IMR-90 (cell line): ENCODE measurements at regions not wholly inside any gene's neighbourhood (a gene's known extent, or its start where the extent isn't known, plus 50 kb on each side); places are given as distances from the start of the nearest gene placed in this dataset.

Source experiments
- ATAC-seq: fragments of 200-7000 bp; cut with Tn5 transposase; 2 replicates; pipeline ENCODE4 v1.9.1; 2020; ENCODE audit warnings: low read depth, mild to moderate bottlenecking, moderate library complexity
- BruUV-seq: library from RNA; stranded (reverse); fragments of 400-500 nt; replicated peaks from 2 replicates; lab custom pipeline; 2021; lab: Mats Ljungman, UMichigan
- CTCF ChIA-PET: fragments of 300-600 bp; formaldehyde crosslinking; extraction: SDS; loops from one replicate; lab custom pipeline; 2021; ENCODE audit warnings: antibody characterized with exemption; lab: Yijun Ruan, JAX
- POLR2A ChIA-PET: fragments of 300-600 bp; sonication (Branson Sonifier 250); formaldehyde crosslinking; loops from one replicate; lab custom pipeline; 2022; ENCODE audit warnings: antibody characterized with exemption; ENCODE audit not compliant: unreplicated experiment; lab: Charles Lee
- DNase-seq: peaks from one replicate; pipeline ENCODE4 v3.0.0; 2013
- H2AFZ ChIP-seq: replicated peaks from 2 replicates; pipeline ENCODE3; 2013; ENCODE audit warnings: low read length, mild to moderate bottlenecking; ENCODE audit not compliant: poor library complexity
- H2AK5ac ChIP-seq: 2 replicates; pipeline ENCODE4 v1.6.1; 2013; ENCODE audit warnings: low read depth, low read length, inconsistent platforms
- H2AK9ac ChIP-seq: replicated peaks from 2 replicates; pipeline ENCODE3; 2013; ENCODE audit warnings: mild to moderate bottlenecking, low read depth, low read length, moderate library complexity; ENCODE audit not compliant: poor library complexity
- H2BK120ac ChIP-seq: 2 replicates; pipeline ENCODE4 v1.6.1; 2013; ENCODE audit warnings: low read depth, low read length, inconsistent platforms
- H2BK15ac ChIP-seq: 3 replicates; pipeline ENCODE4 v1.6.1; 2013; ENCODE audit warnings: low read depth, low read length, inconsistent platforms
- H2BK20ac ChIP-seq: 2 replicates; pipeline ENCODE4 v1.6.1; 2013; ENCODE audit warnings: low read depth, mild to moderate bottlenecking, inconsistent platforms, low read length, moderate library complexity
- H2BK5ac ChIP-seq: 2 replicates; pipeline ENCODE4 v1.6.1; 2013; ENCODE audit warnings: mild to moderate bottlenecking, low read depth, low read length, inconsistent platforms; ENCODE audit not compliant: poor library complexity, severe bottlenecking
- H3K14ac ChIP-seq: replicated peaks from 2 replicates; pipeline ENCODE4 v1.6.1; 2013; ENCODE audit warnings: low read depth, low read length, inconsistent platforms
- H3K18ac ChIP-seq: 2 replicates; pipeline ENCODE4 v1.6.1; 2013; ENCODE audit warnings: low read depth, low read length, control low read depth
- H3K23ac ChIP-seq: 2 replicates; pipeline ENCODE4 v1.6.1; 2013; ENCODE audit warnings: low read depth, low read length, inconsistent platforms
- H3K27ac ChIP-seq: 2 replicates; pipeline ENCODE4 v1.5.1; 2013; ENCODE audit warnings: mild to moderate bottlenecking, control low read depth, low read length; ENCODE audit not compliant: insufficient read depth
- H3K27me3 ChIP-seq: 2 replicates; pipeline ENCODE4 v1.6.1; 2013; ENCODE audit warnings: low read length; ENCODE audit not compliant: control insufficient read depth, insufficient read depth
- H3K36me3 ChIP-seq: 2 replicates; pipeline ENCODE4 v1.6.1; 2013; ENCODE audit warnings: low read length, mixed read lengths; ENCODE audit not compliant: control insufficient read depth, insufficient read depth
- H3K4ac ChIP-seq: 2 replicates; pipeline ENCODE4 v1.6.1; 2013; ENCODE audit warnings: low read depth, low read length, inconsistent platforms
- H3K4me1 ChIP-seq: 2 replicates; pipeline ENCODE4 v1.6.1; 2013; ENCODE audit warnings: low read length, mixed read lengths; ENCODE audit not compliant: control insufficient read depth, insufficient read depth
- H3K4me2 ChIP-seq: 2 replicates; pipeline ENCODE4 v1.6.1; 2013; ENCODE audit warnings: low read depth, mild to moderate bottlenecking, control low read depth, low read length, moderate library complexity
- H3K4me3 ChIP-seq: 2 replicates; pipeline ENCODE4 v1.5.1; 2013; ENCODE audit warnings: low read depth, mild to moderate bottlenecking, control low read depth, low read length, moderate library complexity; ENCODE audit not compliant: insufficient read depth
- H3K56ac ChIP-seq: 2 replicates; pipeline ENCODE4 v1.6.1; 2013; ENCODE audit warnings: low read length, inconsistent platforms; ENCODE audit not compliant: insufficient read depth; ENCODE audit errors: extremely low read depth
- H3K79me1 ChIP-seq, 2 experiments: 2 replicates each; pipeline ENCODE4 v1.6.1; 2013; ENCODE audit warnings: low read length in 2 of 2, inconsistent platforms in 1 of 2, low read depth in 1 of 2
- H3K9ac ChIP-seq: 2 replicates; pipeline ENCODE4 v1.6.1; 2013; ENCODE audit warnings: low read depth, low read length, control low read depth
- H3K9me1 ChIP-seq: 2 replicates; pipeline ENCODE4 v1.6.1; 2013; ENCODE audit warnings: low read length, inconsistent platforms; ENCODE audit not compliant: insufficient read depth
- H3K9me3 ChIP-seq: 2 replicates; pipeline ENCODE4 v1.6.1; 2013; ENCODE audit warnings: low read length; ENCODE audit not compliant: control insufficient read depth, insufficient read depth
- H4K20me1 ChIP-seq: 2 replicates; pipeline ENCODE4 v1.6.1; 2013; ENCODE audit warnings: low read length, inconsistent platforms; ENCODE audit not compliant: insufficient read depth
- H4K5ac ChIP-seq: 2 replicates; pipeline ENCODE4 v1.6.1; 2013; ENCODE audit warnings: mild to moderate bottlenecking, low read depth, low read length, control low read depth
- H4K8ac ChIP-seq, 2 experiments: 2 replicates each; pipeline ENCODE4 v1.6.1; 2013; ENCODE audit warnings: low read depth in 2 of 2, low read length in 2 of 2, control low read depth in 1 of 2, inconsistent platforms in 1 of 2
- H4K91ac ChIP-seq: 2 replicates; pipeline ENCODE4 v1.6.1; 2013; ENCODE audit warnings: low read depth, low read length, inconsistent platforms; ENCODE audit not compliant: insufficient read depth
- BHLHE40 ChIP-seq: fragments of 150-350 bp; IDR thresholded peaks from 2 replicates; pipeline ENCODE4 v1.6.1; 2016; ENCODE audit warnings: mild to moderate bottlenecking, low read depth, low read length
- MAZ ChIP-seq: IDR thresholded peaks from 2 replicates; pipeline ENCODE4 v1.6.1; 2012; ENCODE audit warnings: low read depth, mild to moderate bottlenecking, low read length, improper control_type of control experiment, moderate library complexity, borderline replicate concordance
- NFE2L2 ChIP-seq: fragments of 150-350 bp; IDR thresholded peaks from 2 replicates; pipeline ENCODE4 v1.6.1; 2016; ENCODE audit warnings: low read depth, mild to moderate bottlenecking, low read length
- RAD21 ChIP-seq: IDR thresholded peaks from 2 replicates; pipeline ENCODE4 v1.6.1; 2012; ENCODE audit warnings: low read length, improper control_type of control experiment
- RCOR1 ChIP-seq: IDR thresholded peaks from 2 replicates; pipeline ENCODE4 v1.6.1; 2012; ENCODE audit warnings: mild to moderate bottlenecking, low read length, improper control_type of control experiment; ENCODE audit not compliant: insufficient replicate concordance
- RFX5 ChIP-seq: IDR thresholded peaks from 2 replicates; pipeline ENCODE4 v1.8.0; 2012; ENCODE audit warnings: low read depth, mild to moderate bottlenecking, low read length, moderate library complexity
- SMC3 ChIP-seq: fragments of 150-350 bp; IDR thresholded peaks from 2 replicates; pipeline ENCODE4 v1.6.1; 2016; ENCODE audit warnings: low read depth, mild to moderate bottlenecking, antibody characterized with exemption, low read length, moderate library complexity
- WGBS, 2 experiments: methylation state at CpG; one replicate each; pipeline versions ENCODE4 v1.1.5 to v1.1.7; 2013; ENCODE audit warnings: missing lambda C conversion rate in 2 of 2; ENCODE audit not compliant: insufficient read length in 1 of 2; ENCODE audit errors: extremely low coverage in 2 of 2; 5-methylcytosine and 5-hydroxymethylcytosine counted together
- dilution Hi-C: fragments of 300-500 bp; cut with HindIII; formaldehyde crosslinking; loops from one replicate; pipeline ENCODE4 v1.14.3; 2018; ENCODE audit warnings: low sequenced_read_pairs; ENCODE audit not compliant: unreplicated experiment
- in situ Hi-C: fragments of 300-500 bp; cut with MboI; formaldehyde crosslinking; loops from 3 replicates; pipeline ENCODE4 v1.14.3; 2019; ENCODE audit warnings: low sequenced_read_pairs, inconsistent platforms, mixed read lengths
- intact Hi-C: fragments of 100-400 bp; cut with micrococcal nuclease; formaldehyde crosslinking; loops from 2 replicates; pipeline ENCODE4 v1.10.0; 2022
- TF ChIP-seq, protein P1 (sequence below): conservative IDR thresholded peaks from 2 replicates; pipeline ENCODE4 v1.5.1; 2012; ENCODE audit warnings: mild to moderate bottlenecking, low read depth, low read length, improper control_type of control experiment

DNA sequence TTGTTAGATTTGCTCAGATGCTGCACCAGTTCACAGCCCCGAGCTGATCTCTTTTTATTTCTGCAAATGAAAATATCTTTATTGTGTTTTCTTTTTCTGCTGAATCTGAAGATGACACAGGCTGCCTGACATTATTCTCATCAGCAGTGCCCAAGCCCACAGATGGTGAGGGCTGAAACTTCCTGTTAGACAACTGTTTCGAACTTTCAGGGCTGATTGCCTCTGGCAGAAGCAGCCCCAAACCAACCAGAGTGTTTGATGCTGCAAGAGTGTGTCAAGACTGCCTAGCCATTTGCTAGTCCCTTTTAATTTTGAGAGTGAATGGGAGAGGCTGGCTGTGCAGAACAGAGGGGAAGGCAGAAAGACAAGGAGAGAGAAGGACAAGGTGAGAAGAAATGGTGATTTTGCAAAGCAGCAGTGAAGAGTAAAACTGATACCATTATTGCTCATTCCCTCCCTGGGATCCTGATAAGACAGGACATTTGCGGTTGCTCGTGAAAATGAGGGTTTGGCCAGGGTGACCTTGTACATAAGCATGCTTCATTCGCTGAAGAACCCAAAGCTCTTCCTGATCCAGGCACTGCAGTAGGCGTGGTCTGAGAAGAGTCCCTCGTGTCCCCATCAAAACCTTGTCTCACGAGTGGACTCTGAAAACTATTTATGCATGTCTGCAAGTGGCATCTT, 77.2 kb downstream of the TMEM114 start:
- H3K56ac ChIP-seq, result no peak overlapping the region
- H3K9me1 ChIP-seq, result no peaks in the 10 kb centered on the region
- no peak overlapping the region for H2AK9ac ChIP-seq
- no peak overlapping the region for H4K5ac ChIP-seq
- no peak overlapping the region for H3K9ac ChIP-seq
- H3K36me3 ChIP-seq, result no peaks in the 10 kb centered on the region
- H3K4me3 ChIP-seq, result no peak overlapping the region
- H2BK15ac ChIP-seq, result no peak overlapping the region
- no peak for TF ChIP-seq RFX5
- TF ChIP-seq, protein P1, sequence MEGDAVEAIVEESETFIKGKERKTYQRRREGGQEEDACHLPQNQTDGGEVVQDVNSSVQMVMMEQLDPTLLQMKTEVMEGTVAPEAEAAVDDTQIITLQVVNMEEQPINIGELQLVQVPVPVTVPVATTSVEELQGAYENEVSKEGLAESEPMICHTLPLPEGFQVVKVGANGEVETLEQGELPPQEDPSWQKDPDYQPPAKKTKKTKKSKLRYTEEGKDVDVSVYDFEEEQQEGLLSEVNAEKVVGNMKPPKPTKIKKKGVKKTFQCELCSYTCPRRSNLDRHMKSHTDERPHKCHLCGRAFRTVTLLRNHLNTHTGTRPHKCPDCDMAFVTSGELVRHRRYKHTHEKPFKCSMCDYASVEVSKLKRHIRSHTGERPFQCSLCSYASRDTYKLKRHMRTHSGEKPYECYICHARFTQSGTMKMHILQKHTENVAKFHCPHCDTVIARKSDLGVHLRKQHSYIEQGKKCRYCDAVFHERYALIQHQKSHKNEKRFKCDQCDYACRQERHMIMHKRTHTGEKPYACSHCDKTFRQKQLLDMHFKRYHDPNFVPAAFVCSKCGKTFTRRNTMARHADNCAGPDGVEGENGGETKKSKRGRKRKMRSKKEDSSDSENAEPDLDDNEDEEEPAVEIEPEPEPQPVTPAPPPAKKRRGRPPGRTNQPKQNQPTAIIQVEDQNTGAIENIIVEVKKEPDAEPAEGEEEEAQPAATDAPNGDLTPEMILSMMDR, result no peak
- TF ChIP-seq SMC3, result no peak
- no peak for TF ChIP-seq RAD21
- TF ChIP-seq BHLHE40, result no peak
- TF ChIP-seq RCOR1, result no peak
- no peak for TF ChIP-seq NFE2L2
- no peak for TF ChIP-seq MAZ
- no peak overlapping the region for H4K8ac ChIP-seq
- intact Hi-C loops, result no loop called here
- H4K20me1 ChIP-seq, result no peaks in the 10 kb centered on the region
- H3K9me3 ChIP-seq, result peaks cover 2% of the 10 kb centered on the region; the same call in 1 of the 2 replicates
- H2AK5ac ChIP-seq, result no peak overlapping the region
- H2BK120ac ChIP-seq, result no peak overlapping the region
- dilution Hi-C loops, result no loop called here
- H3K4ac ChIP-seq, result no peak overlapping the region
- no peak overlapping the region for H3K18ac ChIP-seq
- H3K14ac ChIP-seq, result no peak overlapping the region
- H4K91ac ChIP-seq, result no peak overlapping the region
- no peaks in the 10 kb centered on the region for H3K79me1 ChIP-seq
- H3K27ac ChIP-seq, result no peak overlapping the region
- no TSS peak for BruUV-seq
- ATAC-seq (no peak), DNase-seq (no peak)
- H2BK20ac ChIP-seq, result no peak overlapping the region
- 46% methylated on average over 5 of the region's 8 CpGs; no CpG with 5 or more reads in 1 of the 2 experiments for WGBS, 2 experiments
- in situ Hi-C loops, result no loop called here
- H3K4me1 ChIP-seq, result no peaks in the 10 kb centered on the region
- no peak overlapping the region for H2BK5ac ChIP-seq
- POLR2A ChIA-PET, result no interaction called here
- no peak overlapping the region for H3K23ac ChIP-seq
- no peak overlapping the region for H3K4me2 ChIP-seq
- CTCF ChIA-PET, result no interaction called here
- no peak overlapping the region for H2AFZ ChIP-seq
- no peaks in the 10 kb centered on the region for H3K27me3 ChIP-seq
